ENCODE measurements at regions not wholly inside any gene's neighbourhood (a gene's known extent, or its start where the extent isn't known, plus 50 kb on each side); places are given as distances from the start of the nearest gene placed in this dataset.

GRCh38 chr15:94535298-94536048 lies 304.1 kb downstream of the MCTP2 start:
- DNase-seq (ENCODE audit: low read depth, low spot score), result no peak

- no peak for DNase-seq (ENCODE audit: low read depth, low spot score)
These were observed 305.2 kb downstream of the MCTP2 start for GRCh38 chr15:94536549-94536948.

DNA sequence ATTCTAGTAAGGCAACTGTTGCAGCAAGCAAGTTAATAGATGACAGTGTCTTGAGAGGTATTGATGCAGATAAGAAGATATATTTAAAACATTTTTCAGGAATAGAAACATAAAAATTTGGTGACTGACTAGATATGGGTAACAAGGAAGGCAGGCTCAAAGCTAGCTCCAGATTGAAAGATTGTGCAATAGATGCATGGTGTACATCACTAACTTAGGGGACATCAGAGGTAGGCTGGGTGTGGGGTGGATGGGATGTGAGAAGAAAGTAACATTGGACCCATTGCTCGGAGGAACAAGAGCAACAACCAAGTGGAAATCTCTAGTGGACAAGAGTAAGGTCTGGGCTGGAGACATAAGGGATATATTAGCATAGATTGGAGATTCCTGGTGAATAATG lies 306.9 kb downstream of the MCTP2 start:
- DNase-seq (ENCODE audit: low read depth, low spot score), result no peak

GRCh38 chr15:94542391-94542790 lies 311.0 kb downstream of the MCTP2 start:
- no peak for DNase-seq (ENCODE audit: low read depth, low spot score)

DNA sequence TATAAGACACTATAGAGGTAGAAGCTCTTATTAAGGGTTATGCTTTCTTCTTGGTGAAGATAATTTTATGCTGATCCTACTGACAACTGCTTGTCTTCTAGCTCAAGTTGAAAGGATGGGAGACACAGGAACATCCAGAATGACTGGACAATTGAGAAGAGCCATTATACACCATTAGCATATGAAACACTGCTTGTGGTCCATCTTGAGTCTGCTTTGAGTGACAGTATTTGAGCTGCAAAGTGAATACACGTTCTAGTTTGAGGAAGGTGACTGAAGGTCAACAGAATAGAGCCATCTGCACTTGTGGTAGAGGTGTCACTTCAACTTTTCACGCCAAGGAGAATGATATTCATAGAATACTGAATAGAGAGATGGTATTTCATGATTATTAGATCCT lies 315.4 kb downstream of the MCTP2 start:
- DNase-seq (ENCODE audit: low read depth, low spot score), result no peak

DNA sequence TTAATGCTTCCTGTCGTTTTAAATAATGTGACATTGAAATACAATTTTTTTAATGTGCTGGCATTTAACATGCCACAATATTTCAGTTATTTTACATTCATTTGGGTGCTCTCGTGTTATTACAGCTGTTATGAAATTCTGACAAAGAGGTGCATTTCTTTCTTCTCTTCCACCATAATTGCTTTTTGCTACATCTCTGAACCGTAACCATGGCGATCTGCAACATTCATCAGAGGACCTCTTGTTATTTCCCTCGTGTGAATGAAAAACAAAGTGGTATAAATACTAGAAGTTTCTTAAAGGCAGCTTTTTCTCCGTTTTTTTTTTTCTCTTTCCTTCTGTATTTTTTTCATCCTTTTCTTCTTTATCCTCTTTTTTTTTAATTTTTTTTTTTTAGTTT lies 316.4 kb downstream of the MCTP2 start:
- no peak for DNase-seq (ENCODE audit: low read depth, low spot score)

- DNase-seq (ENCODE audit: low read depth, low spot score), result no peak
These were observed 324.6 kb downstream of the MCTP2 start for GRCh38 chr15:94555841-94556519.

DNA sequence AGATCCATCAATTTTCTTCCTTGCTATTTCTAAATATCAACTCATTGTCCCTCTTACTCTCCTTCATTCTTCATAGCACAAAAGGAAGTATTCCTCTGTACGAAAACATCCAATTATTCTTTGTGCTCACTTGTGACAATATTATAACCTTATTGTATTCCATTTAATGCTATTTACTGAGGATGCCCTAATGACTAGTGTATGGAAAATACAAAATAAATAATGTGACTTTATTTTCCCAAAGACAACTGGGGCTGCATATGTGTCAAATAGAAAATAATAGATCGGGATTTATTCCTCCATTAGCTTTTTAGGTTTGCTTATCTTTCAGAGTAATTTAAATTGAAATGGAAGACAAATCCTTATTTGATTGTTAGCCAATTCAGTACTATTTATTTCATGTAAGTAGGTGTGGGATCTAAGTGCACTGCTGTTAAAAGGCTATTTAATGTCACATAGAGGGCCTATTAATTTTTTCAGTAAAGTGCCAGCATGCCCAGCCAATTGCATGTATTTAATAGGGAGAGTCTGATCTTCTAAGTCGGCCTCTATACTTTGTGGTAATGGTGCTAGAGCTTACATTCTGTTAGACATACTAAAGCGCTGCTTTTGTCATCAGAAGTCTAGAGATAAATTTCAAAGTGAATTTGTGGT lies 329.8 kb downstream of the MCTP2 start:
- DNase-seq (ENCODE audit: low read depth, low spot score), result no peak

DNA sequence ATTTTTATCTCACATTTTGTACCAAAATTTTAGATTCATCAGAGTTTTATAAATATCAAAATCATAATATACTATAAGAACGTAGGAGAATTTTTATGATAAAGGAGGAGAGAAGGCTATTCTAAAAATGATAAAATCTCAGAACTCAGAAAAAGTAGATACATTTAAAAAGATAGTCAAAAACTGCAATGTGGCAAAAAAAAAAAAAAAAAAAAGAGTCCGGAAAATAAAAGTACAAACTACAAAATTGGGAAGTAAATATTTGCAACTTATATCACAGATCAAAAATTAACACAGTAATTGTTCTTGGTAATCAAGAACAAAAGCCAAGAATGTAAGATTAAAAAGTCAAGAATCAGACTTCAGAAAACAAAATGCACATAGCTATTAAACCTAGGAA lies 332.1 kb downstream of the MCTP2 start:
- no peak for DNase-seq (ENCODE audit: low read depth, low spot score)

DNA sequence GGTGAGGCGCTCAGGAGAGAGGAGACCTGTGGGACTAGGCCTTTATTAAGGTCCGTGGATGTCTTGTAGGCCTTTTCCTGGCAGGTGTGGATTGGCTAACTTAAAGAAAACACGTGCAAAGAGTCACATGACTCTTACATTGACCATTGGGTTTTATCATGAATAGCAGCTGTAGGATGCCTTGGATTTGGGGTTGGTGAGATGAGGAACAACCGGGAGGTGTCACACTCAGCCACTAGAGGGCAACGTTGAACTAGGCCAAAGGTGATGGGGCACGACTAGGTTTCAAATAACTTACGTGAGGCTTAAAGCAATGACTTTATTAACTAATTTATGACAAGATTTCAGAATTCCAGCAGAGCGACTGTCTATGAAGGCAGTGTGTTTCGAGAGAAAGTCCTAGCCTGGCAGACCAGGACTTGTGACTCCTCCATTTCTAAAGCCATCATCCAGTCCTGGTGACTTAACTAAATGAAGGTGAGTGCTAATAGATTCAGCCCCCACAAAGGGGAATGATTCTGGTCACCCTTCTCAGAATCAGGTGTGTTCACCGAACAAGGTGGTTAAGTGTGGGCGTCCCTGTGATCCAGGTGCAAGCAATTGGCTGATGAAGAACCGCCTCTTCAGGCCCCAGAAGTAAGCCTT lies 345.6 kb downstream of the MCTP2 start:
- no peak for DNase-seq (ENCODE audit: low read depth, low spot score)

- no peak for DNase-seq (ENCODE audit: low read depth, low spot score)
These were observed 347.9 kb downstream of the MCTP2 start for GRCh38 chr15:94579286-94579685.

DNA sequence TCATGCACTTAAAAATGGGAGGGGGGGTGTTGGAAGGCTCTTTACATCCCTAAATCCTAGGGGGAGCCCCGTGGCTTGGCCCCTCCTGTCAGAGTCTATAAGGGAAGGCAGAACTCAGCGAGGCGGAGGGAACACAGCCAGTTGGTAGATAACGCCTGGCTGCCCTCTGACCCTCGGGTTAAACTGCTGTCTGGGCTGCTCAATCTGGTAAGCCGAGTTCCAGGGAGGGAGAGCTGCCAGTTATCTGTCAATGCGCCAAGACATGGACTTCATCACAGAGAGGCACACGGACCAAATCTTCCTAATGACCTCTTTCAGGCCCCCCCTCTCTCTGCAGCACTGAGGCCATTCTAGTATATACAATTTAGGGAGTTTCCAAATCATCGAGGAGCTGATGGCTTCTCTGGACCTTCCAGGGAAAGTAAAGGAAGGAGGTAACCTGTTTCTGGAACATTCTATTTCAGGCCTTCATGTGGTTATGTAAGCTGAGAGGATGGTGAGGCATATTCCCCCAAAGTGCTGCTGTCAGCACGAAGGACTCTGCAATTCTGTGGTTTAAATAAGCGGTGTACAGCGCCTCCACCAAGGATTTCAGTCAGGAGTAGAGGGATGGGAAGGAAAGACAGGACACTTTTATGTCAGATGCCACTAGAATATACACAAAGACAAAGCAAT lies 349.0 kb downstream of the MCTP2 start:
- no peak for DNase-seq (ENCODE audit: low read depth, low spot score)

DNA sequence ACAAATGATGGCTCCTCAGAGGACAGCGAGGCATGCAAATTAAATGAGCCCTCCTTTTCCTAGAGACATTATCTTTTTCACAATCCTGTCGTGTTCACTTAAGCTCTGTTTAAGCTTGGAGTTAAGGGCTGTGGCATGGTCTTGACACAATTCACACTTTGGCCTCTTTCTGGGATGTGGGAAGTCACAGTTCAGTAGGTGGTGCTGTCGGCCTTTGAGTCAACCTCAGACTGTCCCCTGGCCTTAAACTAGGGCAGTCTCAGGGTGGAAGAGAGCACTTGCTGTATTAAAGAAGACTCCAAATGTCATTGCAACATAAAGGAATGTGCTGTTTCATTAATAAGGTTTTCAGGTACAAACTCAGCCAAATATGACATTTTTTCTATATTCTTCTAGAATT lies 351.0 kb downstream of the MCTP2 start:
- DNase-seq (ENCODE audit: low read depth, low spot score), result no peak

DNA sequence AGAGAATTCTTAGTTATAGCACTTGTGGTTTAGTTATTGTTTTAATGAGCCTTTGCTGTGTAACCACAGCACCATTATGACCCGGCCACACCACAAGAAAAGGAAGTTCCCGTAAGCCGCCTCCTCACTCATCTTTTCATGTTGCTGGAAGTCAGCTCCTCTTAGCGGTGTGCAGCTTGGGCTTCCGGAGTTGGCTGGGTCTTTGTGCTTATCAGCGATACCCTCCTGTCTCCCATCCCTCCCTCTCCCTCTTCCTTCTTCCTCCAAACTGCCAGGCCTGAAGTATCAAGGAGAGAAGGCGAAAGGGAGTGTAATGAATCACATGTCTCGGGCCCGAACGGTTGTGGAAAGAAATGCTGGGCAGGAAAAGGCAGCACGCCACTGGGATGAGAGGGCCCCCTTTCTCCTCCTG lies 353.5 kb downstream of the MCTP2 start:
- DNase-seq (ENCODE audit: low read depth, low spot score), result no peak

GRCh38 chr15:94586099-94586498 lies 354.7 kb downstream of the MCTP2 start:
- DNase-seq (ENCODE audit: low read depth, low spot score), result no peak

GRCh38 chr15:94587113-94587512 lies 355.8 kb downstream of the MCTP2 start:
- DNase-seq (ENCODE audit: low read depth, low spot score), result no peak

- DNase-seq (ENCODE audit: low read depth, low spot score), result no peak
These were observed 357.6 kb downstream of the MCTP2 start for GRCh38 chr15:94588993-94589392.

- no peak for DNase-seq (ENCODE audit: low read depth, low spot score)
These were observed 361.1 kb downstream of the MCTP2 start for GRCh38 chr15:94592495-94592894.

DNA sequence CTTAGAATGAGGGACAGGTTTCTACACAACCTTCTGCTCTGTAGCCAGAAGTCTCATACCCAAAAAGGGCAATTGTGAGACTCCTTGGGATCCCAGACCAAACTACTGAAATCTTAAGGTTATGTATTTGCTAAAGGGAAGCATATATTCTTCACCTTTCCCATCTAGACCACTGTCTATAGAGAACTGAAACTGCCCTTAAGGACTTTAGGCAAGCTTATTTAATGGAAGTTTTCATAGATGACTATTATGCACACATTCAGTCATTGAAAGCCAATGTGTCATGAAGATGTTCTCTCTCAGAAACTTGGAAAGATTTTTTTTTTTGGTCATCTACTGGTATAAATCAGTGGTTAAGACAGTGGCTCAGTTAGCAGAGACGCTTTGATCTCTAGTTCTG lies 365.3 kb downstream of the MCTP2 start:
- no peak for DNase-seq (ENCODE audit: low read depth, low spot score)

DNA sequence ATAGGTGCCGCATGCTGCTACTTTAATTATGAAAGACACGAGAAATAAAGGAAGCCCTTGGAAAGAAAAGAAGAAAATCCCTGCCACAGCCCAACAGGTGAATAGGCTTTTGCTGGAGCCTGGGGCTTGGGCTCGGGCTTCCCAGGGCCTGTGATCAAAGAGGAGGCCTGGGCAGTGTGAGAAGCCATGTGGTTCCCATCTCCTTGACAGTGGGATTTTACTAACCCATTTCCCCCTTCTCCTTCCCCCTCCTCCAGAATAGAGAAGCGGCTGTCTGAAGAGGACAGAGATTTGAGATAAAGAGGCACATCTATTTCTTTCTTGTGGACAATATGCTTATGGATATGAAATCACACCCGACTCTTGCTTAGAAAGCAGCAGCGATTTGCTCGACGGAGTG lies 369.1 kb downstream of the MCTP2 start:
- no peak for DNase-seq (ENCODE audit: low read depth, low spot score)

GRCh38 chr15:94602754-94603470 lies 371.6 kb downstream of the MCTP2 start:
- no peak for DNase-seq (ENCODE audit: low read depth, low spot score)

All from brain pericyte (primary cell).